HEK293 (cell line): ENCODE measurements at regions not wholly inside any gene's neighbourhood (a gene's known extent, or its start where the extent isn't known, plus 50 kb on each side); places are given as distances from the start of the nearest gene placed in this dataset.
A peak's percentile ranks its signal among the peaks of the same experiment; 100 is the strongest.

ENCODE experiments used
- CTCF ChIA-PET: fragments of 350-600 bp; formaldehyde crosslinking; extraction: SDS; loops from one replicate; lab custom pipeline; 2021; ENCODE audit warnings: antibody characterized with exemption; lab: Yijun Ruan, JAX
- POLR2A ChIA-PET: fragments of 300-600 bp; formaldehyde crosslinking; extraction: SDS; loops from one replicate; lab custom pipeline; 2020; ENCODE audit warnings: antibody characterized with exemption, inconsistent platforms; lab: Yijun Ruan, JAX
- H3K27ac ChIP-seq: fragments of 200-500 bp; sonication (Bioruptor generic); 2 replicates; pipeline ENCODE4 v1.5.1; 2014; ENCODE audit warnings: low read depth, low read length, control low read depth, inconsistent platforms; ENCODE audit errors: extremely low read depth
- H3K36me3 ChIP-seq, 2 experiments: fragments of 200-500 bp in 1 of 2; sonication (Bioruptor generic) in 1 of 2; 1 replicate in 1 of 2; 2 replicates in 1 of 2; pipeline ENCODE4 v1.5.1; 2014 to 2017; ENCODE audit warnings: inconsistent platforms in 2 of 2, low read length in 2 of 2; ENCODE audit not compliant: control insufficient read depth in 2 of 2, insufficient read depth in 1 of 2
- H3K4me1 ChIP-seq: fragments of 200-500 bp; sonication (Bioruptor generic); 2 replicates; pipeline ENCODE4 v1.5.1; 2014; ENCODE audit warnings: mild to moderate bottlenecking, low read length, inconsistent platforms; ENCODE audit not compliant: control insufficient read depth, insufficient read depth
- H3K4me3 ChIP-seq: 2 replicates; pipeline ENCODE4 v1.5.1; 2011; ENCODE audit warnings: low read depth, mild to moderate bottlenecking, control low read depth, low read length, moderate library complexity
- H3K9me3 ChIP-seq: fragments of 200-500 bp; sonication (Bioruptor generic); 2 replicates; pipeline ENCODE4 v1.5.1; 2014; ENCODE audit warnings: low read depth, low read length, inconsistent platforms; ENCODE audit not compliant: control insufficient read depth, insufficient read depth
- GLI4 ChIP-seq: fragments of 450-650 bp; formaldehyde crosslinking; IDR thresholded peaks from 2 replicates; pipeline ENCODE4 v1.5.1; 2016; ENCODE audit warnings: missing biosample characterization, missing genetic modification characterization
- GLIS2 ChIP-seq: fragments of 450-650 bp; formaldehyde crosslinking; IDR thresholded peaks from 2 replicates; pipeline ENCODE4 v1.5.1; 2016; ENCODE audit warnings: missing biosample characterization, missing genetic modification characterization
- KLF16 ChIP-seq: fragments of 450-650 bp; formaldehyde crosslinking; IDR thresholded peaks from 2 replicates; pipeline ENCODE4 v1.5.1; 2017; ENCODE audit warnings: missing biosample characterization, missing genetic modification characterization
- OSR2 ChIP-seq: fragments of 450-650 bp; formaldehyde crosslinking; IDR thresholded peaks from 2 replicates; pipeline ENCODE4 v1.5.1; 2016; ENCODE audit warnings: missing biosample characterization, missing genetic modification characterization
- SCRT2 ChIP-seq: fragments of 450-650 bp; formaldehyde crosslinking; IDR thresholded peaks from 2 replicates; pipeline ENCODE4 v1.5.1; 2016; ENCODE audit warnings: missing biosample characterization, missing genetic modification characterization
- TRIM28 ChIP-seq: IDR thresholded peaks from 2 replicates; pipeline ENCODE4 v1.6.1; 2011; ENCODE audit warnings: low read length, control low read depth, borderline replicate concordance
- YY2 ChIP-seq: fragments of 450-650 bp; formaldehyde crosslinking; IDR thresholded peaks from 2 replicates; pipeline ENCODE4 v1.5.1; 2016; ENCODE audit warnings: missing biosample characterization, missing genetic modification characterization
- ZBTB17 ChIP-seq: fragments of 450-650 bp; formaldehyde crosslinking; IDR thresholded peaks from 2 replicates; pipeline ENCODE4 v1.5.1; 2016; ENCODE audit warnings: missing biosample characterization, missing genetic modification characterization
- ZNF132 ChIP-seq: fragments of 450-650 bp; formaldehyde crosslinking; IDR thresholded peaks from 2 replicates; pipeline ENCODE4 v1.5.1; 2017; ENCODE audit warnings: missing biosample characterization, missing genetic modification characterization, borderline replicate concordance
- ZNF138 ChIP-seq: fragments of 450-650 bp; formaldehyde crosslinking; IDR thresholded peaks from 2 replicates; pipeline ENCODE4 v1.5.1; 2016; ENCODE audit warnings: missing biosample characterization, missing genetic modification characterization, borderline replicate concordance
- ZNF146 ChIP-seq: fragments of 450-650 bp; formaldehyde crosslinking; IDR thresholded peaks from 2 replicates; pipeline ENCODE4 v1.5.1; 2016; ENCODE audit warnings: missing biosample characterization, missing genetic modification characterization
- ZNF211 ChIP-seq: fragments of 450-650 bp; formaldehyde crosslinking; IDR thresholded peaks from 2 replicates; pipeline ENCODE4 v1.5.1; 2016; ENCODE audit warnings: low read depth, missing biosample characterization, missing genetic modification characterization
- ZNF214 ChIP-seq: fragments of 450-650 bp; formaldehyde crosslinking; IDR thresholded peaks from 2 replicates; pipeline ENCODE4 v1.5.1; 2017; ENCODE audit warnings: missing biosample characterization, mild to moderate bottlenecking, missing genetic modification characterization, borderline replicate concordance
- ZNF324 ChIP-seq: fragments of 450-650 bp; formaldehyde crosslinking; IDR thresholded peaks from 2 replicates; pipeline ENCODE4 v1.5.1; 2016; ENCODE audit warnings: missing biosample characterization, missing genetic modification characterization
- ZNF416 ChIP-seq: fragments of 450-650 bp; formaldehyde crosslinking; IDR thresholded peaks from 2 replicates; pipeline ENCODE4 v1.5.1; 2016; ENCODE audit warnings: missing biosample characterization, missing genetic modification characterization
- ZNF785 ChIP-seq: fragments of 450-650 bp; formaldehyde crosslinking; IDR thresholded peaks from 2 replicates; pipeline ENCODE4 v1.5.1; 2016; ENCODE audit warnings: missing biosample characterization, missing genetic modification characterization
- ZNF792 ChIP-seq: fragments of 450-650 bp; formaldehyde crosslinking; IDR thresholded peaks from 2 replicates; pipeline ENCODE4 v1.5.1; 2016; ENCODE audit warnings: missing biosample characterization, missing genetic modification characterization
- TF ChIP-seq, protein P1 (sequence below): fragments of 450-650 bp; formaldehyde crosslinking; IDR thresholded peaks from 2 replicates; pipeline ENCODE4 v1.5.1; 2017; ENCODE audit warnings: missing biosample characterization, missing genetic modification characterization
- TF ChIP-seq, protein P2 (sequence below): fragments of 450-650 bp; formaldehyde crosslinking; IDR thresholded peaks from 2 replicates; pipeline ENCODE4 v1.5.1; 2016; ENCODE audit warnings: missing biosample characterization, missing genetic modification characterization
- TF ChIP-seq, protein P3 (sequence below): fragments of 450-650 bp; formaldehyde crosslinking; IDR thresholded peaks from 2 replicates; pipeline ENCODE4 v1.5.1; 2017; ENCODE audit warnings: missing biosample characterization, missing genetic modification characterization
- TF ChIP-seq, protein P4 (sequence below): fragments of 450-650 bp; formaldehyde crosslinking; IDR thresholded peaks from 2 replicates; pipeline ENCODE4 v1.5.1; 2017; ENCODE audit warnings: missing biosample characterization, missing genetic modification characterization
- TF ChIP-seq, protein P5 (sequence below): fragments of 450-650 bp; formaldehyde crosslinking; IDR thresholded peaks from 2 replicates; pipeline ENCODE4 v1.5.1; 2016; ENCODE audit warnings: missing biosample characterization, missing genetic modification characterization

DNA sequence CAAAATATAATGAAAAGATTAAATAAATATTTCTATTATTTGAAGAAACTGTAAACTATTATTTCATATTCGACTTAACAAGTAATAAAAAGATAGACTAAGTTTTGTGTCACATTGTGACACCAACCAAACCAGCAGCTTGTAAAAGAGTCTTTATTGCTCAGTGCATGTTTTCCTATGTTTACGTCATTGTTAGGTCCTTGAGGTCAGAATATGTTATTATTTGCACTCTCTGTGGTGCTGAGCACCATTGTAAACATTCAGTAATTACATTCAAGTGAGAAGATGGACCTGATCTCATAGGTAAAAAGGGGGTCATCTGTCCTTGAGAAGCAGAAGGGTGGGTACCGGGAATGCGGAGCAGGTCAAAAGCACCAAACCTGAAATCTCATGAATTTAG lies 1999.1 kb upstream of the CELF4 start:
- H3K4me3 ChIP-seq, result no peak overlapping the region
- ChIA-PET POLR2A (no interaction called here), CTCF (interaction anchor here (0.7 kb wide), 1 partner anchor 19 kb away, joined by 3 read pairs; no protein-coding TSS in a partner anchor)
- H3K36me3 ChIP-seq, result no peaks in the 10 kb centered on the region
- H3K27ac ChIP-seq, result no peak overlapping the region
- H3K4me1 ChIP-seq, result no peaks in the 10 kb centered on the region
- TF ChIP-seq ZNF416 (tag by site-specific recombination) (no peak), GLIS2 (tag by site-specific recombination) (no peak), KLF16 (tag by site-specific recombination) (no peak), ZNF138 (tag by site-specific recombination) (no peak), ZNF132 (tag by site-specific recombination) (no peak), GLI4 (no peak), ZNF324 (tag by site-specific recombination) (no peak), YY2 (no peak), SCRT2 (tag by site-specific recombination) (no peak), TRIM28 (peak; percentile 45; the same call in 1 of the 2 replicates), ZNF211 (tag by site-specific recombination) (no peak)
- TF ChIP-seq, protein P1, sequence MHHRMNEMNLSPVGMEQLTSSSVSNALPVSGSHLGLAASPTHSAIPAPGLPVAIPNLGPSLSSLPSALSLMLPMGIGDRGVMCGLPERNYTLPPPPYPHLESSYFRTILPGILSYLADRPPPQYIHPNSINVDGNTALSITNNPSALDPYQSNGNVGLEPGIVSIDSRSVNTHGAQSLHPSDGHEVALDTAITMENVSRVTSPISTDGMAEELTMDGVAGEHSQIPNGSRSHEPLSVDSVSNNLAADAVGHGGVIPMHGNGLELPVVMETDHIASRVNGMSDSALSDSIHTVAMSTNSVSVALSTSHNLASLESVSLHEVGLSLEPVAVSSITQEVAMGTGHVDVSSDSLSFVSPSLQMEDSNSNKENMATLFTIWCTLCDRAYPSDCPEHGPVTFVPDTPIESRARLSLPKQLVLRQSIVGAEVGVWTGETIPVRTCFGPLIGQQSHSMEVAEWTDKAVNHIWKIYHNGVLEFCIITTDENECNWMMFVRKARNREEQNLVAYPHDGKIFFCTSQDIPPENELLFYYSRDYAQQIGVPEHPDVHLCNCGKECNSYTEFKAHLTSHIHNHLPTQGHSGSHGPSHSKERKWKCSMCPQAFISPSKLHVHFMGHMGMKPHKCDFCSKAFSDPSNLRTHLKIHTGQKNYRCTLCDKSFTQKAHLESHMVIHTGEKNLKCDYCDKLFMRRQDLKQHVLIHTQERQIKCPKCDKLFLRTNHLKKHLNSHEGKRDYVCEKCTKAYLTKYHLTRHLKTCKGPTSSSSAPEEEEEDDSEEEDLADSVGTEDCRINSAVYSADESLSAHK (tag by site-specific recombination), result no peak
- TF ChIP-seq, protein P2, sequence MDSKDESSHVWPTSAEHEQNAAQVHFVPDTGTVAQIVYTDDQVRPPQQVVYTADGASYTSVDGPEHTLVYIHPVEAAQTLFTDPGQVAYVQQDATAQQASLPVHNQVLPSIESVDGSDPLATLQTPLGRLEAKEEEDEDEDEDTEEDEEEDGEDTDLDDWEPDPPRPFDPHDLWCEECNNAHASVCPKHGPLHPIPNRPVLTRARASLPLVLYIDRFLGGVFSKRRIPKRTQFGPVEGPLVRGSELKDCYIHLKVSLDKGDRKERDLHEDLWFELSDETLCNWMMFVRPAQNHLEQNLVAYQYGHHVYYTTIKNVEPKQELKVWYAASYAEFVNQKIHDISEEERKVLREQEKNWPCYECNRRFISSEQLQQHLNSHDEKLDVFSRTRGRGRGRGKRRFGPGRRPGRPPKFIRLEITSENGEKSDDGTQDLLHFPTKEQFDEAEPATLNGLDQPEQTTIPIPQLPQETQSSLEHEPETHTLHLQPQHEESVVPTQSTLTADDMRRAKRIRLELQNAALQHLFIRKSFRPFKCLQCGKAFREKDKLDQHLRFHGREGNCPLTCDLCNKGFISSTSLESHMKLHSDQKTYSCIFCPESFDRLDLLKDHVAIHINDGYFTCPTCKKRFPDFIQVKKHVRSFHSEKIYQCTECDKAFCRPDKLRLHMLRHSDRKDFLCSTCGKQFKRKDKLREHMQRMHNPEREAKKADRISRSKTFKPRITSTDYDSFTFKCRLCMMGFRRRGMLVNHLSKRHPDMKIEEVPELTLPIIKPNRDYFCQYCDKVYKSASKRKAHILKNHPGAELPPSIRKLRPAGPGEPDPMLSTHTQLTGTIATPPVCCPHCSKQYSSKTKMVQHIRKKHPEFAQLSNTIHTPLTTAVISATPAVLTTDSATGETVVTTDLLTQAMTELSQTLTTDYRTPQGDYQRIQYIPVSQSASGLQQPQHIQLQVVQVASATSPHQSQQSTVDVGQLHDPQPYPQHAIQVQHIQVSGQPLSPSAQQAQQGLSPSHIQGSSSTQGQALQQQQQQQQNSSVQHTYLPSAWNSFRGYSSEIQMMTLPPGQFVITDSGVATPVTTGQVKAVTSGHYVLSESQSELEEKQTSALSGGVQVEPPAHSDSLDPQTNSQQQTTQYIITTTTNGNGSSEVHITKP (tag by site-specific recombination), result no peak
- TF ChIP-seq, protein P3, sequence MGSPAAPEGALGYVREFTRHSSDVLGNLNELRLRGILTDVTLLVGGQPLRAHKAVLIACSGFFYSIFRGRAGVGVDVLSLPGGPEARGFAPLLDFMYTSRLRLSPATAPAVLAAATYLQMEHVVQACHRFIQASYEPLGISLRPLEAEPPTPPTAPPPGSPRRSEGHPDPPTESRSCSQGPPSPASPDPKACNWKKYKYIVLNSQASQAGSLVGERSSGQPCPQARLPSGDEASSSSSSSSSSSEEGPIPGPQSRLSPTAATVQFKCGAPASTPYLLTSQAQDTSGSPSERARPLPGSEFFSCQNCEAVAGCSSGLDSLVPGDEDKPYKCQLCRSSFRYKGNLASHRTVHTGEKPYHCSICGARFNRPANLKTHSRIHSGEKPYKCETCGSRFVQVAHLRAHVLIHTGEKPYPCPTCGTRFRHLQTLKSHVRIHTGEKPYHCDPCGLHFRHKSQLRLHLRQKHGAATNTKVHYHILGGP (tag by site-specific recombination), result no peak
- TF ChIP-seq, protein P4, sequence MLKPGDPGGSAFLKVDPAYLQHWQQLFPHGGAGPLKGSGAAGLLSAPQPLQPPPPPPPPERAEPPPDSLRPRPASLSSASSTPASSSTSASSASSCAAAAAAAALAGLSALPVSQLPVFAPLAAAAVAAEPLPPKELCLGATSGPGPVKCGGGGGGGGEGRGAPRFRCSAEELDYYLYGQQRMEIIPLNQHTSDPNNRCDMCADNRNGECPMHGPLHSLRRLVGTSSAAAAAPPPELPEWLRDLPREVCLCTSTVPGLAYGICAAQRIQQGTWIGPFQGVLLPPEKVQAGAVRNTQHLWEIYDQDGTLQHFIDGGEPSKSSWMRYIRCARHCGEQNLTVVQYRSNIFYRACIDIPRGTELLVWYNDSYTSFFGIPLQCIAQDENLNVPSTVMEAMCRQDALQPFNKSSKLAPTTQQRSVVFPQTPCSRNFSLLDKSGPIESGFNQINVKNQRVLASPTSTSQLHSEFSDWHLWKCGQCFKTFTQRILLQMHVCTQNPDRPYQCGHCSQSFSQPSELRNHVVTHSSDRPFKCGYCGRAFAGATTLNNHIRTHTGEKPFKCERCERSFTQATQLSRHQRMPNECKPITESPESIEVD (tag by site-specific recombination), result peak; percentile 39; the same call in 1 of the 2 replicates
- TF ChIP-seq, protein P5, sequence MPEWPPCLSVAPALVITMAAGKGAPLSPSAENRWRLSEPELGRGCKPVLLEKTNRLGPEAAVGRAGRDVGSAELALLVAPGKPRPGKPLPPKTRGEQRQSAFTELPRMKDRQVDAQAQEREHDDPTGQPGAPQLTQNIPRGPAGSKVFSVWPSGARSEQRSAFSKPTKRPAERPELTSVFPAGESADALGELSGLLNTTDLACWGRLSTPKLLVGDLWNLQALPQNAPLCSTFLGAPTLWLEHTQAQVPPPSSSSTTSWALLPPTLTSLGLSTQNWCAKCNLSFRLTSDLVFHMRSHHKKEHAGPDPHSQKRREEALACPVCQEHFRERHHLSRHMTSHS (tag by site-specific recombination), result no peak
- no peaks in the 10 kb centered on the region for H3K9me3 ChIP-seq

DNA sequence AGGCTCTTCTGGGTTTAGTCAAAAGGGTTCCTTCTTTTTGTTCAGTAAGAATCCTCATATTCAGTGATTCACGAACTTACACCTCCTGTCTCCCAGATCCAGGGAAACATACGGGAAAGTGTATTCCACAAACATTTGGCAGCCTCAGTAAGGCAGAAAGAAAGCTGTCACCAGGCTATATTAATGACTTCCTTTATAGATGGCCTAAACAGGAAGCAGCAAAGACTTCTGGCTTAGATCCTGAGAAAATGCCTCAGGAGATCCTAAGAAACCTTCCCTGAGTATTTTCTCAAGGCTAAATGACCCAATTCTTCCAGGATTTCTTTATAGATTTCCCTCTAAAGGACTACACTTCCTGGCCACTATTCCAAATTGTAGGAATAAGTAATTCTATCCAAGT lies 1995.5 kb upstream of the CELF4 start:
- Histone ChIP-seq H3K9me3 (no peaks in the 10 kb centered on the region), H3K36me3 (no peaks in the 10 kb centered on the region), H3K4me1 (no peaks in the 10 kb centered on the region), H3K4me3 (no peak overlapping the region), H3K27ac (no peak overlapping the region)
- CTCF ChIA-PET, result no interaction called here
- POLR2A ChIA-PET, result no interaction called here
- no peak for TF ChIP-seq ZNF785
- no peak for TF ChIP-seq ZNF792 (tag by site-specific recombination)
- TF ChIP-seq ZNF214, result no peak
- no peak for TF ChIP-seq ZBTB17 (tag by site-specific recombination)
- no peak for TF ChIP-seq OSR2 (tag by site-specific recombination)
- no peak for TF ChIP-seq ZNF146
